HEK293 (cell line): ENCODE measurements at regions not wholly inside any gene's neighbourhood (a gene's known extent, or its start where the extent isn't known, plus 50 kb on each side); places are given as distances from the start of the nearest gene placed in this dataset.
"Not testable (repeated sequence)": the region's sequence is repeated elsewhere in the genome, so short reads cannot be mapped to it uniquely, and the experiment has no call there.

Experiments
- CTCF ChIA-PET: fragments of 350-600 bp; formaldehyde crosslinking; extraction: SDS; loops from one replicate; lab custom pipeline; 2021; ENCODE audit warnings: antibody characterized with exemption; lab: Yijun Ruan, JAX
- POLR2A ChIA-PET: fragments of 300-600 bp; formaldehyde crosslinking; extraction: SDS; loops from one replicate; lab custom pipeline; 2020; ENCODE audit warnings: antibody characterized with exemption, inconsistent platforms; lab: Yijun Ruan, JAX
- H3K27ac ChIP-seq: fragments of 200-500 bp; sonication (Bioruptor generic); 2 replicates; pipeline ENCODE4 v1.5.1; 2014; ENCODE audit warnings: low read depth, low read length, control low read depth, inconsistent platforms; ENCODE audit errors: extremely low read depth
- H3K36me3 ChIP-seq, 2 experiments: fragments of 200-500 bp in 1 of 2; sonication (Bioruptor generic) in 1 of 2; 1 replicate in 1 of 2; 2 replicates in 1 of 2; pipeline ENCODE4 v1.5.1; 2014 to 2017; ENCODE audit warnings: inconsistent platforms in 2 of 2, low read length in 2 of 2; ENCODE audit not compliant: control insufficient read depth in 2 of 2, insufficient read depth in 1 of 2
- H3K4me1 ChIP-seq: fragments of 200-500 bp; sonication (Bioruptor generic); 2 replicates; pipeline ENCODE4 v1.5.1; 2014; ENCODE audit warnings: mild to moderate bottlenecking, low read length, inconsistent platforms; ENCODE audit not compliant: control insufficient read depth, insufficient read depth
- H3K4me3 ChIP-seq: 2 replicates; pipeline ENCODE4 v1.5.1; 2011; ENCODE audit warnings: low read depth, mild to moderate bottlenecking, control low read depth, low read length, moderate library complexity
- H3K9me3 ChIP-seq: fragments of 200-500 bp; sonication (Bioruptor generic); 2 replicates; pipeline ENCODE4 v1.5.1; 2014; ENCODE audit warnings: low read depth, low read length, inconsistent platforms; ENCODE audit not compliant: control insufficient read depth, insufficient read depth
- ATF2 ChIP-seq: fragments of 450-650 bp; formaldehyde crosslinking; IDR thresholded peaks from 2 replicates; pipeline ENCODE4 v1.5.1; 2016; ENCODE audit warnings: missing biosample characterization, missing genetic modification characterization, low read depth
- EGR2 ChIP-seq: fragments of 450-650 bp; formaldehyde crosslinking; IDR thresholded peaks from 2 replicates; pipeline ENCODE4 v1.5.1; 2016; ENCODE audit warnings: low read depth, missing biosample characterization, missing genetic modification characterization
- GLIS1 ChIP-seq: fragments of 450-650 bp; formaldehyde crosslinking; IDR thresholded peaks from 2 replicates; pipeline ENCODE4 v1.5.1; 2016; ENCODE audit warnings: missing biosample characterization, missing genetic modification characterization
- HOXD13 ChIP-seq: sonication (generic); formaldehyde crosslinking; IDR thresholded peaks from 2 replicates; pipeline ENCODE4 v1.8.0; 2022; ENCODE audit warnings: missing genetic modification reagents, borderline replicate concordance
- KLF7 ChIP-seq: fragments of 450-650 bp; formaldehyde crosslinking; IDR thresholded peaks from 2 replicates; pipeline ENCODE4 v1.5.1; 2016; ENCODE audit warnings: missing biosample characterization, missing genetic modification characterization, borderline replicate concordance
- SCRT1 ChIP-seq: fragments of 450-650 bp; formaldehyde crosslinking; IDR thresholded peaks from 2 replicates; pipeline ENCODE4 v1.5.1; 2016; ENCODE audit warnings: missing biosample characterization, missing genetic modification characterization, borderline replicate concordance
- WT1 ChIP-seq: fragments of 450-650 bp; formaldehyde crosslinking; IDR thresholded peaks from 2 replicates; pipeline ENCODE4 v1.5.1; 2016; ENCODE audit warnings: missing biosample characterization, missing genetic modification characterization
- YY1 ChIP-seq: fragments of 450-650 bp; formaldehyde crosslinking; IDR thresholded peaks from 2 replicates; pipeline ENCODE4 v1.5.1; 2018; ENCODE audit warnings: missing biosample characterization, missing genetic modification characterization
- YY2 ChIP-seq: fragments of 450-650 bp; formaldehyde crosslinking; IDR thresholded peaks from 2 replicates; pipeline ENCODE4 v1.5.1; 2016; ENCODE audit warnings: missing biosample characterization, missing genetic modification characterization
- ZBTB20 ChIP-seq: fragments of 450-650 bp; formaldehyde crosslinking; IDR thresholded peaks from 2 replicates; pipeline ENCODE4 v1.5.1; 2016; ENCODE audit warnings: missing biosample characterization, missing genetic modification characterization
- ZBTB21 ChIP-seq: fragments of 450-650 bp; formaldehyde crosslinking; IDR thresholded peaks from 2 replicates; pipeline ENCODE4 v1.5.1; 2017; ENCODE audit warnings: missing biosample characterization, missing genetic modification characterization
- ZNF133 ChIP-seq: fragments of 450-650 bp; formaldehyde crosslinking; IDR thresholded peaks from 2 replicates; pipeline ENCODE4 v1.5.1; 2016; ENCODE audit warnings: missing biosample characterization, missing genetic modification characterization
- ZNF146 ChIP-seq: fragments of 450-650 bp; formaldehyde crosslinking; IDR thresholded peaks from 2 replicates; pipeline ENCODE4 v1.5.1; 2016; ENCODE audit warnings: missing biosample characterization, missing genetic modification characterization
- ZNF155 ChIP-seq: fragments of 450-650 bp; formaldehyde crosslinking; IDR thresholded peaks from 2 replicates; pipeline ENCODE4 v1.5.1; 2016; ENCODE audit warnings: missing biosample characterization, missing genetic modification characterization
- ZNF175 ChIP-seq: fragments of 450-650 bp; formaldehyde crosslinking; IDR thresholded peaks from 2 replicates; pipeline ENCODE4 v1.5.1; 2016; ENCODE audit warnings: missing biosample characterization, missing genetic modification characterization
- ZNF2 ChIP-seq: fragments of 450-650 bp; formaldehyde crosslinking; IDR thresholded peaks from 2 replicates; pipeline ENCODE4 v1.5.1; 2016; ENCODE audit warnings: missing biosample characterization, missing genetic modification characterization
- ZNF202 ChIP-seq: fragments of 450-650 bp; formaldehyde crosslinking; IDR thresholded peaks from 2 replicates; pipeline ENCODE4 v1.5.1; 2016; ENCODE audit warnings: missing biosample characterization, missing genetic modification characterization, borderline replicate concordance
- ZNF335 ChIP-seq: fragments of 450-650 bp; formaldehyde crosslinking; conservative IDR thresholded peaks from 2 replicates; pipeline ENCODE4 v1.5.1; 2016; ENCODE audit warnings: missing biosample characterization, missing genetic modification characterization
- ZNF391 ChIP-seq: fragments of 450-650 bp; formaldehyde crosslinking; IDR thresholded peaks from 2 replicates; pipeline ENCODE4 v1.5.1; 2016; ENCODE audit warnings: low read depth, missing biosample characterization, missing genetic modification characterization, borderline replicate concordance
- ZNF473 ChIP-seq: fragments of 450-650 bp; formaldehyde crosslinking; IDR thresholded peaks from 2 replicates; pipeline ENCODE4 v1.5.1; 2017; ENCODE audit warnings: missing biosample characterization, missing genetic modification characterization
- ZNF501 ChIP-seq: fragments of 450-650 bp; formaldehyde crosslinking; IDR thresholded peaks from 2 replicates; pipeline ENCODE4 v1.5.1; 2016; ENCODE audit warnings: missing biosample characterization, missing genetic modification characterization
- ZNF558 ChIP-seq: fragments of 450-650 bp; formaldehyde crosslinking; IDR thresholded peaks from 2 replicates; pipeline ENCODE4 v1.5.1; 2016; ENCODE audit warnings: missing biosample characterization, missing genetic modification characterization
- ZNF585B ChIP-seq: fragments of 450-650 bp; formaldehyde crosslinking; IDR thresholded peaks from 2 replicates; pipeline ENCODE4 v1.5.1; 2016; ENCODE audit warnings: missing biosample characterization, missing genetic modification characterization
- ZNF600 ChIP-seq: fragments of 450-650 bp; formaldehyde crosslinking; IDR thresholded peaks from 2 replicates; pipeline ENCODE4 v1.5.1; 2016; ENCODE audit warnings: missing biosample characterization, missing genetic modification characterization
- ZNF660 ChIP-seq: fragments of 450-650 bp; IDR thresholded peaks from 2 replicates; pipeline ENCODE4 v1.5.1; 2018; ENCODE audit warnings: missing biosample characterization, mild to moderate bottlenecking, missing genetic modification characterization
- ZNF692 ChIP-seq: fragments of 450-650 bp; formaldehyde crosslinking; IDR thresholded peaks from 2 replicates; pipeline ENCODE4 v1.5.1; 2016; ENCODE audit warnings: missing biosample characterization, missing genetic modification characterization
- ZNF785 ChIP-seq: fragments of 450-650 bp; formaldehyde crosslinking; IDR thresholded peaks from 2 replicates; pipeline ENCODE4 v1.5.1; 2016; ENCODE audit warnings: missing biosample characterization, missing genetic modification characterization
- ZSCAN30 ChIP-seq: fragments of 450-650 bp; IDR thresholded peaks from 2 replicates; pipeline ENCODE4 v1.5.1; 2018; ENCODE audit warnings: missing biosample characterization, mild to moderate bottlenecking, missing genetic modification characterization, moderate library complexity
- TF ChIP-seq, protein P1 (sequence below): fragments of 450-650 bp; formaldehyde crosslinking; IDR thresholded peaks from 2 replicates; pipeline ENCODE4; 2016; ENCODE audit warnings: missing biosample characterization, missing genetic modification characterization

DNA sequence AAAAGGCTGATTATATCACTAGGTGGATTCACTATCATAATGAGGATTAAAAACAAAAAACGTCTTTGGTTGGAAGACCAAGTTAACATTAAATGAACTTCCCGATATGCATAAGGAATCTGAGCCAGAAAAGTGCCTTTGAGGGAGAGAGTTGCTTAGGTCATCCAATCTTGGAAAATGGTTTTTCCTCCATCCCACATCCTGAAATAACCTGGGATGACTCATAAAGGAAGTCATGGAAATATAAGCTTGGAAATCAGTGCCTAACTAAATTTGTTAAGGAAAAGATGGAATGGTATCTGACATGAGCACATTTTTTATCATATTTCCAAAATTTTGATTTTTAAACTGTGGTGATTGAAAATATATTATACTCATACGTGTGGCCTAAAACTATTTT lies 66.0 kb downstream of the KBTBD8 start:
- H3K4me1 ChIP-seq = no peaks in the 10 kb centered on the region
- ChIA-PET CTCF (interaction anchor here (0.7 kb wide), 2 partner anchors 12 to 122 kb away, joined by 3 to 4 read pairs; no protein-coding TSS in a partner anchor), POLR2A (no interaction called here)
- no peaks in the 10 kb centered on the region for H3K36me3 ChIP-seq
- TF ChIP-seq ZNF133 (tag by site-specific recombination) (no peak), ZNF175 (no peak), ZNF600 (tag by site-specific recombination) (no peak), ZNF391 (tag by site-specific recombination) (no peak), YY2 (no peak), ZNF473 (no peak), ZNF692 (tag by site-specific recombination) (no peak), ZNF202 (tag by site-specific recombination) (no peak), ZNF558 (tag by site-specific recombination) (no peak)
- no peak overlapping the region for H3K4me3 ChIP-seq
- H3K27ac ChIP-seq = no peak overlapping the region
- H3K9me3 ChIP-seq = no peaks in the 10 kb centered on the region

GRCh38 chr3:67067251-67067650 lies 69.1 kb downstream of the KBTBD8 start:
- no peaks in the 10 kb centered on the region for H3K9me3 ChIP-seq
- H3K4me1 ChIP-seq = no peaks in the 10 kb centered on the region
- ChIA-PET CTCF (no interaction called here), POLR2A (no interaction called here)
- no peak overlapping the region for H3K4me3 ChIP-seq
- no peaks in the 10 kb centered on the region for H3K36me3 ChIP-seq
- TF ChIP-seq ZBTB20 (tag by site-specific recombination) (no peak), HOXD13 (CRISPR knock-in tag) (no peak), ATF2 (tag by site-specific recombination) (no peak), WT1 (tag by site-specific recombination) (no peak), ZNF335 (no peak), ZSCAN30 (tag by site-specific recombination) (no peak)
- no peak overlapping the region for H3K27ac ChIP-seq

GRCh38 chr3:67072640-67073039 lies 74.5 kb downstream of the KBTBD8 start:
- H3K9me3 ChIP-seq, POLR2A ChIA-PET, H3K27ac ChIP-seq, H3K4me1 ChIP-seq, H3K4me3 ChIP-seq, H3K36me3 ChIP-seq: not testable (repeated sequence)
- CTCF ChIA-PET = interaction anchor here (0.6 to 0.9 kb wide), 2 partner anchors 42 to 100 kb away, joined by 3 read pairs; no protein-coding TSS in a partner anchor
- peak; percentile 70 for TF ChIP-seq ZNF146

DNA sequence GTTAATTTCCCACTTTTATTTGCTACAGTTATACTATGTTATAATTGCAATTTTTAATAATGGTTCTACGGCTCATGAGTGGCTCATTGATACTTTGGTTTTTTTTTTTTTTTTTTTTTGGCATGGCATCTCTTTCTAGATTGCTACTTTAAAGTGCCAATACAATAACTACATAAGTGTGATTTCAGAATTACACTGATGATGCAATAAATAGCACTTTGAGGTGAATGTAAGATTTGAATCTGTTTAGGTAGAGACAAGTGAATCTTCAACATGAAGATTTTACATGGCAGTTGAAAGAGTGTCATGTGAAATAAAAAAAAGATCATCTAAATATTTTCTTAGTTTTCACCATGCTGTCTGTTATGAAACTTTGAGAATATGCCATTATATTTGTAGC lies 75.7 kb downstream of the KBTBD8 start:
- H3K36me3 ChIP-seq = no peaks in the 10 kb centered on the region
- no peak overlapping the region for H3K4me3 ChIP-seq
- no peaks in the 10 kb centered on the region for H3K4me1 ChIP-seq
- CTCF ChIA-PET = no interaction called here
- POLR2A ChIA-PET = no interaction called here
- no peaks in the 10 kb centered on the region for H3K9me3 ChIP-seq
- no peak overlapping the region for H3K27ac ChIP-seq
- TF ChIP-seq YY1 (no peak), ZNF146 (no peak), ZNF585B (no peak), KLF7 (tag by site-specific recombination) (no peak), EGR2 (tag by site-specific recombination) (no peak), ZNF660 (tag by site-specific recombination) (no peak), ZNF155 (tag by site-specific recombination) (no peak), ZNF501 (tag by site-specific recombination) (no peak), GLIS1 (tag by site-specific recombination) (no peak), ZBTB21 (tag by site-specific recombination) (no peak), ZNF785 (tag by site-specific recombination) (no peak), SCRT1 (tag by site-specific recombination) (no peak), ZNF2 (tag by site-specific recombination) (no peak)
- TF ChIP-seq, protein P1, sequence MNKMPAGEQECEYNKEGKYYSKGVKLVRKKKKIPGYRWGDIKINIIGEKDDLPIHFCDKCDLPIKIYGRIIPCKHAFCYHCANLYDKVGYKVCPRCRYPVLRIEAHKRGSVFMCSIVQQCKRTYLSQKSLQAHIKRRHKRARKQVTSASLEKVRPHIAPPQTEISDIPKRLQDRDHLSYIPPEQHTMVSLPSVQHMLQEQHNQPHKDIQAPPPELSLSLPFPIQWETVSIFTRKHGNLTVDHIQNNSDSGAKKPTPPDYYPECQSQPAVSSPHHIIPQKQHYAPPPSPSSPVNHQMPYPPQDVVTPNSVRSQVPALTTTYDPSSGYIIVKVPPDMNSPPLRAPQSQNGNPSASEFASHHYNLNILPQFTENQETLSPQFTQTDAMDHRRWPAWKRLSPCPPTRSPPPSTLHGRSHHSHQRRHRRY (tag by site-specific recombination) = no peak
